IMR-90 (cell line): ENCODE measurements at regions not wholly inside any gene's neighbourhood (a gene's known extent, or its start where the extent isn't known, plus 50 kb on each side); places are given as distances from the start of the nearest gene placed in this dataset.

ENCODE experiments used
- ATAC-seq: fragments of 200-7000 bp; cut with Tn5 transposase; 2 replicates; pipeline ENCODE4 v1.9.1; 2020; ENCODE audit warnings: low read depth, mild to moderate bottlenecking, moderate library complexity
- BruUV-seq: library from RNA; stranded (reverse); fragments of 400-500 nt; replicated peaks from 2 replicates; lab custom pipeline; 2021; lab: Mats Ljungman, UMichigan
- CTCF ChIA-PET: fragments of 300-600 bp; formaldehyde crosslinking; extraction: SDS; loops from one replicate; lab custom pipeline; 2021; ENCODE audit warnings: antibody characterized with exemption; lab: Yijun Ruan, JAX
- POLR2A ChIA-PET: fragments of 300-600 bp; sonication (Branson Sonifier 250); formaldehyde crosslinking; loops from one replicate; lab custom pipeline; 2022; ENCODE audit warnings: antibody characterized with exemption; ENCODE audit not compliant: unreplicated experiment; lab: Charles Lee
- DNase-seq: peaks from one replicate; pipeline ENCODE4 v3.0.0; 2013
- H2AFZ ChIP-seq: replicated peaks from 2 replicates; pipeline ENCODE3; 2013; ENCODE audit warnings: low read length, mild to moderate bottlenecking; ENCODE audit not compliant: poor library complexity
- H2AK5ac ChIP-seq: 2 replicates; pipeline ENCODE4 v1.6.1; 2013; ENCODE audit warnings: low read depth, low read length, inconsistent platforms
- H2AK9ac ChIP-seq: replicated peaks from 2 replicates; pipeline ENCODE3; 2013; ENCODE audit warnings: mild to moderate bottlenecking, low read depth, low read length, moderate library complexity; ENCODE audit not compliant: poor library complexity
- H2BK120ac ChIP-seq: 2 replicates; pipeline ENCODE4 v1.6.1; 2013; ENCODE audit warnings: low read depth, low read length, inconsistent platforms
- H2BK15ac ChIP-seq: 3 replicates; pipeline ENCODE4 v1.6.1; 2013; ENCODE audit warnings: low read depth, low read length, inconsistent platforms
- H2BK20ac ChIP-seq: 2 replicates; pipeline ENCODE4 v1.6.1; 2013; ENCODE audit warnings: low read depth, mild to moderate bottlenecking, inconsistent platforms, low read length, moderate library complexity
- H2BK5ac ChIP-seq: 2 replicates; pipeline ENCODE4 v1.6.1; 2013; ENCODE audit warnings: mild to moderate bottlenecking, low read depth, low read length, inconsistent platforms; ENCODE audit not compliant: poor library complexity, severe bottlenecking
- H3K14ac ChIP-seq: replicated peaks from 2 replicates; pipeline ENCODE4 v1.6.1; 2013; ENCODE audit warnings: low read depth, low read length, inconsistent platforms
- H3K18ac ChIP-seq: 2 replicates; pipeline ENCODE4 v1.6.1; 2013; ENCODE audit warnings: low read depth, low read length, control low read depth
- H3K23ac ChIP-seq: 2 replicates; pipeline ENCODE4 v1.6.1; 2013; ENCODE audit warnings: low read depth, low read length, inconsistent platforms
- H3K27ac ChIP-seq: 2 replicates; pipeline ENCODE4 v1.5.1; 2013; ENCODE audit warnings: mild to moderate bottlenecking, control low read depth, low read length; ENCODE audit not compliant: insufficient read depth
- H3K27me3 ChIP-seq: 2 replicates; pipeline ENCODE4 v1.6.1; 2013; ENCODE audit warnings: low read length; ENCODE audit not compliant: control insufficient read depth, insufficient read depth
- H3K36me3 ChIP-seq: 2 replicates; pipeline ENCODE4 v1.6.1; 2013; ENCODE audit warnings: low read length, mixed read lengths; ENCODE audit not compliant: control insufficient read depth, insufficient read depth
- H3K4ac ChIP-seq: 2 replicates; pipeline ENCODE4 v1.6.1; 2013; ENCODE audit warnings: low read depth, low read length, inconsistent platforms
- H3K4me1 ChIP-seq: 2 replicates; pipeline ENCODE4 v1.6.1; 2013; ENCODE audit warnings: low read length, mixed read lengths; ENCODE audit not compliant: control insufficient read depth, insufficient read depth
- H3K4me2 ChIP-seq: 2 replicates; pipeline ENCODE4 v1.6.1; 2013; ENCODE audit warnings: low read depth, mild to moderate bottlenecking, control low read depth, low read length, moderate library complexity
- H3K4me3 ChIP-seq: 2 replicates; pipeline ENCODE4 v1.5.1; 2013; ENCODE audit warnings: low read depth, mild to moderate bottlenecking, control low read depth, low read length, moderate library complexity; ENCODE audit not compliant: insufficient read depth
- H3K56ac ChIP-seq: 2 replicates; pipeline ENCODE4 v1.6.1; 2013; ENCODE audit warnings: low read length, inconsistent platforms; ENCODE audit not compliant: insufficient read depth; ENCODE audit errors: extremely low read depth
- H3K79me1 ChIP-seq, 2 experiments: 2 replicates each; pipeline ENCODE4 v1.6.1; 2013; ENCODE audit warnings: low read length in 2 of 2, inconsistent platforms in 1 of 2, low read depth in 1 of 2
- H3K9ac ChIP-seq: 2 replicates; pipeline ENCODE4 v1.6.1; 2013; ENCODE audit warnings: low read depth, low read length, control low read depth
- H3K9me1 ChIP-seq: 2 replicates; pipeline ENCODE4 v1.6.1; 2013; ENCODE audit warnings: low read length, inconsistent platforms; ENCODE audit not compliant: insufficient read depth
- H3K9me3 ChIP-seq: 2 replicates; pipeline ENCODE4 v1.6.1; 2013; ENCODE audit warnings: low read length; ENCODE audit not compliant: control insufficient read depth, insufficient read depth
- H4K20me1 ChIP-seq: 2 replicates; pipeline ENCODE4 v1.6.1; 2013; ENCODE audit warnings: low read length, inconsistent platforms; ENCODE audit not compliant: insufficient read depth
- H4K5ac ChIP-seq: 2 replicates; pipeline ENCODE4 v1.6.1; 2013; ENCODE audit warnings: mild to moderate bottlenecking, low read depth, low read length, control low read depth
- H4K8ac ChIP-seq, 2 experiments: 2 replicates each; pipeline ENCODE4 v1.6.1; 2013; ENCODE audit warnings: low read depth in 2 of 2, low read length in 2 of 2, control low read depth in 1 of 2, inconsistent platforms in 1 of 2
- H4K91ac ChIP-seq: 2 replicates; pipeline ENCODE4 v1.6.1; 2013; ENCODE audit warnings: low read depth, low read length, inconsistent platforms; ENCODE audit not compliant: insufficient read depth
- BHLHE40 ChIP-seq: fragments of 150-350 bp; IDR thresholded peaks from 2 replicates; pipeline ENCODE4 v1.6.1; 2016; ENCODE audit warnings: mild to moderate bottlenecking, low read depth, low read length
- ELK1 ChIP-seq: fragments of 150-350 bp; IDR thresholded peaks from 2 replicates; pipeline ENCODE4 v1.6.1; 2016; ENCODE audit warnings: low read depth, mild to moderate bottlenecking, low read length, moderate library complexity, borderline replicate concordance
- FOS ChIP-seq: fragments of 150-350 bp; IDR thresholded peaks from 2 replicates; pipeline ENCODE4 v1.6.1; 2016; ENCODE audit warnings: low read depth, low read length
- MAFK ChIP-seq: IDR thresholded peaks from 2 replicates; pipeline ENCODE4 v1.6.1; 2012; ENCODE audit warnings: low read depth, low read length, improper control_type of control experiment
- MXI1 ChIP-seq: IDR thresholded peaks from 2 replicates; pipeline ENCODE4 v1.6.1; 2012; ENCODE audit warnings: low read depth, mild to moderate bottlenecking, low read length, moderate library complexity, borderline replicate concordance
- POLR2A ChIP-seq: IDR thresholded peaks from 2 replicates; pipeline ENCODE4 v1.6.1; 2012; ENCODE audit warnings: mild to moderate bottlenecking, low read depth, low read length
- RAD21 ChIP-seq: IDR thresholded peaks from 2 replicates; pipeline ENCODE4 v1.6.1; 2012; ENCODE audit warnings: low read length, improper control_type of control experiment
- RCOR1 ChIP-seq: IDR thresholded peaks from 2 replicates; pipeline ENCODE4 v1.6.1; 2012; ENCODE audit warnings: mild to moderate bottlenecking, low read length, improper control_type of control experiment; ENCODE audit not compliant: insufficient replicate concordance
- RFX5 ChIP-seq: IDR thresholded peaks from 2 replicates; pipeline ENCODE4 v1.8.0; 2012; ENCODE audit warnings: low read depth, mild to moderate bottlenecking, low read length, moderate library complexity
- USF2 ChIP-seq: fragments of 150-350 bp; IDR thresholded peaks from 2 replicates; pipeline ENCODE4 v1.6.1; 2017; ENCODE audit warnings: mild to moderate bottlenecking, antibody characterized with exemption, low read length, low read depth
- WGBS, 2 experiments: methylation state at CpG; one replicate each; pipeline versions ENCODE4 v1.1.5 to v1.1.7; 2013; ENCODE audit warnings: missing lambda C conversion rate in 2 of 2; ENCODE audit not compliant: insufficient read length in 1 of 2; ENCODE audit errors: extremely low coverage in 2 of 2; 5-methylcytosine and 5-hydroxymethylcytosine counted together
- dilution Hi-C: fragments of 300-500 bp; cut with HindIII; formaldehyde crosslinking; loops from one replicate; pipeline ENCODE4 v1.14.3; 2018; ENCODE audit warnings: low sequenced_read_pairs; ENCODE audit not compliant: unreplicated experiment
- in situ Hi-C: fragments of 300-500 bp; cut with MboI; formaldehyde crosslinking; loops from 3 replicates; pipeline ENCODE4 v1.14.3; 2019; ENCODE audit warnings: low sequenced_read_pairs, inconsistent platforms, mixed read lengths
- intact Hi-C: fragments of 100-400 bp; cut with micrococcal nuclease; formaldehyde crosslinking; loops from 2 replicates; pipeline ENCODE4 v1.10.0; 2022

DNA sequence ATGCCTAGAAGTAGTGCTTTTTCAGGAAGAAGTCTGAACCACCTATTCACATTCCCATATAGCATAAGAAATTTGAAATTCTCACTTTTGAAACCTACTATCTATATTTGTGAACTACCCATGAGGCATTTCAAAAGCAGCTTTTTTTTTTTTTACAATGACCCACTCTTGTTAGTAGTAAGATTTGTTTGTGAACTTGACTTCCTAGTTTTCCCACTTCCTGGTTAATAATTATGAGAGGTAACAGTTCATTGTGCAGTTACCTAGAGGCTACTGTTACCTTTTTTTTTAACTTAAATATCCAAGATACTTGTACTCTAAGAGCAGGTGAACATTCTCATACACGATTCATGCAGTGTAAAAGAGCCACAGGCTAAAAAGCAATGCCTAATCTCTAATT is 371.7 kb upstream of the ADGRL2 start:
- H3K4me3 ChIP-seq = no peak overlapping the region
- intact Hi-C loops (loop anchor here (10.0 kb wide), 1 partner anchor 64 kb away; no protein-coding TSS in a partner anchor), in situ Hi-C loops (no loop called here), dilution Hi-C loops (no loop called here)
- no peaks in the 10 kb centered on the region for H4K20me1 ChIP-seq
- no peak overlapping the region for H3K14ac ChIP-seq
- H3K4me1 ChIP-seq = no peaks in the 10 kb centered on the region; the same call in 1 of the 2 replicates
- H3K4me2 ChIP-seq = no peak overlapping the region
- no peak overlapping the region for H3K23ac ChIP-seq
- POLR2A ChIA-PET = no interaction called here
- no peak overlapping the region for H4K5ac ChIP-seq
- H2BK15ac ChIP-seq = no peak overlapping the region
- CTCF ChIA-PET = no interaction called here
- H3K79me1 ChIP-seq = no peaks in the 10 kb centered on the region
- no CpG with 5 or more reads among the region's 1 CpG for WGBS, 2 experiments
- ATAC-seq = no peak
- H3K9me3 ChIP-seq = no peaks in the 10 kb centered on the region
- no TSS peak for BruUV-seq
- no peak overlapping the region for H2AK9ac ChIP-seq
- no peak overlapping the region for H2BK5ac ChIP-seq
- H2BK120ac ChIP-seq = no peak overlapping the region
- H4K91ac ChIP-seq = no peak overlapping the region
- H2AK5ac ChIP-seq = no peak overlapping the region
- no peak overlapping the region for H3K9ac ChIP-seq
- TF ChIP-seq RFX5 (no peak), RAD21 (no peak), RCOR1 (no peak), USF2 (no peak), FOS (no peak), BHLHE40 (no peak), MAFK (no peak), MXI1 (no peak), POLR2A (no peak), ELK1 (no peak)
- H3K27ac ChIP-seq = no peak overlapping the region
- H3K18ac ChIP-seq = no peak overlapping the region
- H3K4ac ChIP-seq = no peak overlapping the region
- no peak overlapping the region for H3K56ac ChIP-seq
- no peak for DNase-seq
- H3K36me3 ChIP-seq = no peaks in the 10 kb centered on the region
- no peak overlapping the region for H4K8ac ChIP-seq
- H3K27me3 ChIP-seq = no peaks in the 10 kb centered on the region
- no peak overlapping the region for H2AFZ ChIP-seq
- 0 out of 2 replicates have a peak, but pooled peaks cover 2% of the 10 kb centered on the region for H3K9me1 ChIP-seq
- no peak overlapping the region for H2BK20ac ChIP-seq
